ENCODE measurements at regions not wholly inside any gene's neighbourhood (a gene's known extent, or its start where the extent isn't known, plus 50 kb on each side); places are given as distances from the start of the nearest gene placed in this dataset.

DNA sequence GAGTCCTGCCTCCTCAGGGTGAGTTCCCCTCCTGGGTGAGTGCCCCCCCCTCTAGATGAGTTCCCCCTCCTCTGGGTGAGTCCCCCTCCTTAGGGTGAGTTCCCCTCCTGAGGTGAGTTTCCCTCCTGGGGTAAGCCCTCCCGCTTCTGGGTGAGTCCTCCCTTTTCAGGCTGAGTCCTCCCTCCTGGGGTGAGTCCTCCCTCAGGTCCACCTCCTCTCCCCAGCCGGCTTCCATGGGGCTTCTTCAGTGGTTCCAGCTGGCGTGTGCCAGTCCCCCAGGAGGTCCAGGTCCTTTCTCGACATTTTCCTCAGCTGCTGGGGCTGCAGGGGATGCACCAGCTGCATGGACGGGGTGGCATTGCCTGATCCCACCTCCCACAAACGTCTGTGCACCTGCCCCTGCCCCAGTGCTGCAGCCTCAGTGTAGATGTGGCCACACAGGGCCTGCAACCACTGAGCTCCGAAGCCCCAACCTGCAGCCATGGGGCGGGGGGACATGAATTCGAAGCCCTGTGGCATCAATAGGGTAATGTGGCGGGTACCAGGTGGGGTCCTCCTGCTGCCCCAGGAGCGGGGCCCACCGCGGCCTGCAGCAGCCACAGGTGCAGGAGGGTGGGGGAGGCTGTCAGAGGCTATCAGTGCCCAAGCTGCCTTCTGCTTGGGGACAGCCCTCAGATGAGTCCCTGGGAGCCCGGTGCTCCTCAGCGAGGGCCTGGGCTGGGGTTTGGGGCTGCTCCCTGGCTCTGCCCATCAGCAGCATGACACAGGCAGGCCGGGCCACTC is 101.3 kb upstream of the FGF3 start:
- Histone ChIP-seq H3K9me3 (ENCODE audit: low read depth) (no peaks in the 10 kb centered on the region), H3K27me3 (peaks cover 16% of the 10 kb centered on the region), H3K4me1 (ENCODE audit: low read depth) (no peaks in the 10 kb centered on the region), H3K27ac (no peak overlapping the region), H3K4me3 (no peak overlapping the region), H3K36me3 (no peaks in the 10 kb centered on the region)
- DNase-seq (ENCODE audit: low read depth in 1 of 2, low spot score in 1 of 2) = no peak
- no peak for TF ChIP-seq CTCF (IDR thresholded peaks at IDR 0.05; ENCODE audit: low read depth, low read length)

DNA sequence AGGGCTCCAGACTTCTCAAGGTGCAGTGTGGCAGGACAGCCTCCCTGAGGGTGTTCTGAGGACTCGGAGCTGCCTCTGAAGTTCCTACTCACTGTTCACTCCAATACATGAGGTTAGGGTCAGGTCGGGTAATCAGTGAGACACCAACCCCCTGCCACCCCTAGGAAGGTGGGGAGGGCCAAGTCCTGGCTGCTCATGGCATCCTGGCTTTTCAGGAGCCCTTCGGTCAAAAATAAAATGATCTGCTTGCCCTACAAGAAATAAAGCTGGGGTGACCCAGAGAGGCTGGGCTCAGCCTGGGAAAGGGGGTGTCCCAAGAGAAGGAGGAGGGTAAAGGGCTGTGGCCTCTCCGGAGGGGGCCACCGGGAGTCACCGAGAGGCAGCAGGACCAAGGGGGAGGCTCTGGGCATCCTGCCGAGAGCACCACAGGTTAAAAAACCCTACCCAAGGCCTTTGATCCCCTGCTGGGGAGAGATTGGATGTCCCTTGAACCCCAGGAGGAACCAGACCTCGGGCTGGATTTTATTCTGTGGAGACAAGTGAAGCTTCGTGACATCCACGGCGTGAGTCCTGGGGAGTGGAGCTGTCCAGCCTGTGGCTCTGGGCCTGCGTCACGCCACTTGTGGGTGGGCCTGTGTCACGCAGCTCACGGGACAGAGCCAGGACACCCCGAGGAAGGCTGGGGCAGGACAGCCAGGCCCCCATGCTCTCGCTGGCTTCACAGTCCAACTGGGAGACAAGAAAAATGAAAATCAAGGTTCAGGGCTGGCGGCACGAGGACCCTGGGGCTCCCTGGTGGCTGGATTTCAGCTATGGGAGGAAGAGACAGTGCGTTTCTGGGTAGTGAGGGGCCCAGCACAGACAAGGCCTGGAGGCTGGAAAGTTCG is 102.2 kb upstream of the FGF3 start:
- Histone ChIP-seq H3K27ac (no peak overlapping the region), H3K4me3 (no peak overlapping the region), H3K4me1 (ENCODE audit: low read depth) (no peaks in the 10 kb centered on the region), H3K27me3 (peaks cover 16% of the 10 kb centered on the region), H3K36me3 (no peaks in the 10 kb centered on the region), H3K9me3 (ENCODE audit: low read depth) (no peaks in the 10 kb centered on the region)
- DNase-seq (ENCODE audit: low read depth in 1 of 2, low spot score in 1 of 2) = no peak
- no peak for TF ChIP-seq CTCF (IDR thresholded peaks at IDR 0.05; ENCODE audit: low read depth, low read length)

GRCh38 chr11:69922015-69922595 is 102.9 kb upstream of the FGF3 start:
- no peak overlapping the region for H3K27ac ChIP-seq
- no peak overlapping the region for H3K4me3 ChIP-seq
- TF ChIP-seq CTCF (IDR thresholded peaks at IDR 0.05; ENCODE audit: low read depth, low read length) = no peak
- no peaks in the 10 kb centered on the region for H3K4me1 ChIP-seq (ENCODE audit: low read depth)
- peaks cover 9% of the 10 kb centered on the region for H3K27me3 ChIP-seq
- H3K9me3 ChIP-seq (ENCODE audit: low read depth) = no peaks in the 10 kb centered on the region
- H3K36me3 ChIP-seq = no peaks in the 10 kb centered on the region
- DNase-seq (ENCODE audit: low read depth in 1 of 2, low spot score in 1 of 2) = no peak

DNA sequence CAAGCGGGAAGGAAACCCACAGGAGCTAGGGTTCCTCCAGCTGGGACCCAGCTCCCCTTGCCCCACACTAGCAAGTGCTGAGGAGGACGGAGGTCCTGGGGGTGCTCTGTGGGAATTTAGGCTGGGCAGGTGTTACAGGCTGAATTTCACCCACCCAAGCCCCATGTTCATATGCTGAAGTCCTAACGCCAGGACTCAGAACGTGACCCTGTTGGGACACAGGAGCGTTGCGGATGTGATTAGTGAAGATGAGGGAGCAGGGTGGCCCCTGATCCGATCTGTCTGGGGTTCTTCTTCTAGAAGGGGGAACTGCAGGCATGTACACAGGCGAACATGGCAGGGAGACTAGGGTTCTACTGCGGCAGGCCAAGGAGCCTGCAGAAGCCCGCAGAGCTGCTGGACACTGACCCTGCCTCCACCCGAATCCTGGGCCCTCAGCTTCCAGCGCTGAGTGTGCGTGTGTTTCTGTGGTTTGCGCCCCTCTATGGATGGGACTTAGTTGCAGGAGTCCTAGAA is 103.4 kb upstream of the FGF3 start:
- no peak overlapping the region for H3K4me3 ChIP-seq
- H3K27me3 ChIP-seq = peaks cover 9% of the 10 kb centered on the region
- no peaks in the 10 kb centered on the region for H3K36me3 ChIP-seq
- no peak for DNase-seq (ENCODE audit: low read depth in 1 of 2, low spot score in 1 of 2)
- no peak overlapping the region for H3K27ac ChIP-seq
- no peaks in the 10 kb centered on the region for H3K9me3 ChIP-seq (ENCODE audit: low read depth)
- H3K4me1 ChIP-seq (ENCODE audit: low read depth) = no peaks in the 10 kb centered on the region
- TF ChIP-seq CTCF (IDR thresholded peaks at IDR 0.05; ENCODE audit: low read depth, low read length) = no peak

- no peak for TF ChIP-seq CTCF (IDR thresholded peaks at IDR 0.05; ENCODE audit: low read depth, low read length)
- H3K4me3 ChIP-seq = no peak overlapping the region
- no peaks in the 10 kb centered on the region for H3K36me3 ChIP-seq
- no peak for DNase-seq (ENCODE audit: low read depth in 1 of 2, low spot score in 1 of 2)
- peaks cover 5% of the 10 kb centered on the region for H3K27me3 ChIP-seq
- no peaks in the 10 kb centered on the region for H3K4me1 ChIP-seq (ENCODE audit: low read depth)
- no peak overlapping the region for H3K27ac ChIP-seq
- no peaks in the 10 kb centered on the region for H3K9me3 ChIP-seq (ENCODE audit: low read depth)
These were observed 104.0 kb upstream of the FGF3 start for GRCh38 chr11:69923196-69923595.
